Hepatocyte (in vitro differentiated cells): ENCODE measurements at regions not wholly inside any gene's neighbourhood (a gene's known extent, or its start where the extent isn't known, plus 50 kb on each side); places are given as distances from the start of the nearest gene placed in this dataset.

ENCODE experiments used
- CTCF ChIP-seq: fragments of 200-600 bp; sonication (generic); IDR thresholded peaks from 2 replicates; pipeline ENCODE4 v1.5.1; 2016; ENCODE audit warnings: antibody characterized with exemption, mild to moderate bottlenecking; ENCODE audit not compliant: poor library complexity
- EZH2 ChIP-seq: fragments of 200-600 bp; sonication (generic); IDR thresholded peaks from 2 replicates; pipeline ENCODE4 v1.6.1; 2016; ENCODE audit warnings: antibody characterized with exemption, mild to moderate bottlenecking, borderline replicate concordance

GRCh38 chr3:187968883-187969580 is 184.9 kb upstream of the LPP start:
- TF ChIP-seq CTCF (no peak), EZH2 (no peak)
